Testis (tissue), 2 donors: ENCODE measurements at regions not wholly inside any gene's neighbourhood (a gene's known extent, or its start where the extent isn't known, plus 50 kb on each side); places are given as distances from the start of the nearest gene placed in this dataset.

Experiments
- DNase-seq: peaks from one replicate; pipeline ENCODE4 v3.0.0-alpha.2; 2019
- H3K27ac ChIP-seq, 2 donors: fragments of 200-600 bp; sonication (generic); one replicate each; pipeline ENCODE4 v1.5.1; 2019
- H3K27me3 ChIP-seq: fragments of 200-600 bp; sonication (generic); one replicate; pipeline ENCODE4 v1.5.1; 2019
- H3K36me3 ChIP-seq: fragments of 200-600 bp; sonication (generic); one replicate; pipeline ENCODE4 v1.5.1; 2017; ENCODE audit warnings: low read depth; ENCODE audit errors: missing control alignments
- H3K4me1 ChIP-seq: fragments of 200-600 bp; sonication (generic); one replicate; pipeline ENCODE4 v1.5.1; 2019
- H3K4me3 ChIP-seq, 2 donors: fragments of 200-600 bp; sonication (generic); one replicate each; pipeline ENCODE4 v1.5.1; 2017 to 2019
- H3K9me3 ChIP-seq: fragments of 200-600 bp; sonication (generic); one replicate; pipeline ENCODE4 v1.5.1; 2017
- POLR2A ChIP-seq: fragments of 450-650 bp; IDR thresholded peaks from one replicate; pipeline ENCODE4 v1.6.1; 2017; ENCODE audit warnings: antibody characterized with exemption, mild to moderate bottlenecking, moderate library complexity
- WGBS, 2 donors: methylation state at CpG; one replicate each; pipeline ENCODE4 v1.1.5; 2018; 5-methylcytosine and 5-hydroxymethylcytosine counted together
- intact Hi-C: fragments of 100-400 bp; cut with DNase I; formaldehyde crosslinking; loops from one replicate; pipeline ENCODE4 v1.15.1; 2023; ENCODE audit warnings: low total_unique reads
- TF ChIP-seq, protein P1 (sequence below), 3 experiments: fragments of 450-650 bp in 2 of 3; fragments of 200-600 bp in 1 of 3; sonication (generic) in 1 of 3; IDR thresholded peaks; one replicate each; pipeline ENCODE4 v1.5.1; 2016 to 2019; ENCODE audit warnings: antibody characterized with exemption in 3 of 3, mild to moderate bottlenecking in 2 of 3, moderate library complexity in 1 of 3

GRCh38 chr7:28318101-28318762 lies 94.1 kb upstream of the CREB5 start:
- no peaks in the 10 kb centered on the region for H3K9me3 ChIP-seq
- no peaks in the 10 kb centered on the region for H3K27me3 ChIP-seq
- TF ChIP-seq, protein P1, sequence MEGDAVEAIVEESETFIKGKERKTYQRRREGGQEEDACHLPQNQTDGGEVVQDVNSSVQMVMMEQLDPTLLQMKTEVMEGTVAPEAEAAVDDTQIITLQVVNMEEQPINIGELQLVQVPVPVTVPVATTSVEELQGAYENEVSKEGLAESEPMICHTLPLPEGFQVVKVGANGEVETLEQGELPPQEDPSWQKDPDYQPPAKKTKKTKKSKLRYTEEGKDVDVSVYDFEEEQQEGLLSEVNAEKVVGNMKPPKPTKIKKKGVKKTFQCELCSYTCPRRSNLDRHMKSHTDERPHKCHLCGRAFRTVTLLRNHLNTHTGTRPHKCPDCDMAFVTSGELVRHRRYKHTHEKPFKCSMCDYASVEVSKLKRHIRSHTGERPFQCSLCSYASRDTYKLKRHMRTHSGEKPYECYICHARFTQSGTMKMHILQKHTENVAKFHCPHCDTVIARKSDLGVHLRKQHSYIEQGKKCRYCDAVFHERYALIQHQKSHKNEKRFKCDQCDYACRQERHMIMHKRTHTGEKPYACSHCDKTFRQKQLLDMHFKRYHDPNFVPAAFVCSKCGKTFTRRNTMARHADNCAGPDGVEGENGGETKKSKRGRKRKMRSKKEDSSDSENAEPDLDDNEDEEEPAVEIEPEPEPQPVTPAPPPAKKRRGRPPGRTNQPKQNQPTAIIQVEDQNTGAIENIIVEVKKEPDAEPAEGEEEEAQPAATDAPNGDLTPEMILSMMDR (IDR thresholded peaks at IDR 0.05), result no peak
- no peak for TF ChIP-seq POLR2A
- no peak for DNase-seq
- WGBS, 2 donors, result 83 to 92% methylated on average over 3 of the region's 3 CpGs
- no peak overlapping the region for H3K27ac ChIP-seq
- H3K36me3 ChIP-seq, result no peaks in the 10 kb centered on the region
- H3K4me1 ChIP-seq, result peaks cover 3% of the 10 kb centered on the region
- H3K4me3 ChIP-seq, result no peak overlapping the region
- intact Hi-C loops, result no loop called here

- Histone ChIP-seq H3K36me3 (no peaks in the 10 kb centered on the region), H3K27me3 (no peaks in the 10 kb centered on the region), H3K9me3 (no peaks in the 10 kb centered on the region), H3K27ac (no peak overlapping the region), H3K4me1 (no peaks in the 10 kb centered on the region), H3K4me3 (no peak overlapping the region)
- no peak for DNase-seq
- TF ChIP-seq, protein P1 (IDR thresholded peaks at IDR 0.05), result no peak
- TF ChIP-seq POLR2A, result no peak
- WGBS, 2 donors, result 82 to 95% methylated on average over 7 of the region's 7 CpGs
- intact Hi-C loops, result no loop called here
Observed at GRCh38 chr7:28323833-28324232, 88.5 kb upstream of the CREB5 start.

GRCh38 chr7:28328146-28328545 lies 84.2 kb upstream of the CREB5 start:
- Histone ChIP-seq H3K27me3 (no peaks in the 10 kb centered on the region), H3K4me1 (no peaks in the 10 kb centered on the region), H3K9me3 (no peaks in the 10 kb centered on the region), H3K4me3 (no peak overlapping the region), H3K27ac (no peak overlapping the region), H3K36me3 (no peaks in the 10 kb centered on the region)
- TF ChIP-seq, protein P1 (IDR thresholded peaks at IDR 0.05), result no peak
- no peak for TF ChIP-seq POLR2A
- no peak for DNase-seq
- intact Hi-C loops, result no loop called here
- 78 to 92% methylated on average over 2 of the region's 2 CpGs for WGBS, 2 donors

GRCh38 chr7:28328822-28329660 lies 83.3 kb upstream of the CREB5 start:
- H3K27me3 ChIP-seq, result no peaks in the 10 kb centered on the region
- no peaks in the 10 kb centered on the region for H3K4me1 ChIP-seq
- H3K27ac ChIP-seq, result no peak overlapping the region
- WGBS, 2 donors, result 76 to 87% methylated on average over 9 of the region's 9 CpGs
- H3K9me3 ChIP-seq, result no peaks in the 10 kb centered on the region
- intact Hi-C loops, result no loop called here
- no peak for DNase-seq
- H3K4me3 ChIP-seq, result no peak overlapping the region
- no peaks in the 10 kb centered on the region for H3K36me3 ChIP-seq
- TF ChIP-seq, protein P1 (IDR thresholded peaks at IDR 0.05), result no peak
- no peak for TF ChIP-seq POLR2A
